ENCODE measurements at regions not wholly inside any gene's neighbourhood (a gene's known extent, or its start where the extent isn't known, plus 50 kb on each side); places are given as distances from the start of the nearest gene placed in this dataset.

- Histone ChIP-seq H3K9me3 (ENCODE audit: control insufficient read depth, insufficient read depth, low read depth, low read length) (no peaks in the 10 kb centered on the region), H3K27ac (ENCODE audit: extremely low read depth, low read depth, low read length) (no peak overlapping the region), H3K4me3 (ENCODE audit: low read depth, low read length) (no peak overlapping the region), H3K36me3 (ENCODE audit: control insufficient read depth in 2 of 2, insufficient read depth in 1 of 2, low read length in 2 of 2) (no peaks in the 10 kb centered on the region), H3K4me1 (ENCODE audit: control insufficient read depth, insufficient read depth, low read length) (peaks cover 2% of the 10 kb centered on the region; the same call in 1 of the 2 replicates)
- CTCF ChIA-PET: interaction anchor here (0.6 to 0.8 kb wide), 2 partner anchors 10 to 128 kb away, joined by 3 read pairs; no protein-coding TSS in a partner anchor
- POLR2A ChIA-PET: no interaction called here
- TF ChIP-seq ZNF350 (tag by site-specific recombination; IDR thresholded peaks at IDR 0.05) (no peak), SETDB1 (IDR thresholded peaks at IDR 0.05; ENCODE audit: insufficient read length, low read length) (no peak), ZNF629 (tag by site-specific recombination; IDR thresholded peaks at IDR 0.05) (no peak), KLF7 (tag by site-specific recombination; IDR thresholded peaks at IDR 0.05; ENCODE audit: borderline replicate concordance) (no peak), ZNF19 (tag by site-specific recombination; IDR thresholded peaks at IDR 0.05; ENCODE audit: low read depth) (no peak), ZNF221 (tag by site-specific recombination; IDR thresholded peaks at IDR 0.05; ENCODE audit: borderline replicate concordance) (no peak), FEZF1 (tag by site-specific recombination; IDR thresholded peaks at IDR 0.05) (no peak), ZEB2 (tag by site-specific recombination; IDR thresholded peaks at IDR 0.05) (no peak), ZNF169 (tag by site-specific recombination; IDR thresholded peaks at IDR 0.05) (no peak), ZNF600 (tag by site-specific recombination; IDR thresholded peaks at IDR 0.05) (no peak), PBX3 (CRISPR knock-in tag; IDR thresholded peaks at IDR 0.05) (no peak), ZBTB11 (tag by site-specific recombination; conservative IDR thresholded peaks at IDR 0.05; ENCODE audit: low read depth) (no peak), SP2 (tag by site-specific recombination; IDR thresholded peaks at IDR 0.05) (no peak), ZNF585B (tag by site-specific recombination; IDR thresholded peaks at IDR 0.05) (no peak), ZBTB48 (tag by site-specific recombination; IDR thresholded peaks at IDR 0.05) (no peak), ZBTB7A (tag by site-specific recombination; IDR thresholded peaks at IDR 0.05; ENCODE audit: low read depth) (no peak), ZNF133 (tag by site-specific recombination; IDR thresholded peaks at IDR 0.05) (no peak)
Measured at GRCh38 chr1:222040121-222040805, 298.4 kb upstream of the DUSP10 start.

- ChIA-PET POLR2A (no interaction called here), CTCF (no interaction called here)
- Histone ChIP-seq H3K27ac (ENCODE audit: extremely low read depth, low read depth, low read length) (no peak overlapping the region), H3K4me1 (ENCODE audit: control insufficient read depth, insufficient read depth, low read length) (peaks cover 2% of the 10 kb centered on the region; the same call in 1 of the 2 replicates), H3K9me3 (ENCODE audit: control insufficient read depth, insufficient read depth, low read depth, low read length) (no peaks in the 10 kb centered on the region), H3K4me3 (ENCODE audit: low read depth, low read length) (no peak overlapping the region), H3K36me3 (ENCODE audit: control insufficient read depth in 2 of 2, insufficient read depth in 1 of 2, low read length in 2 of 2) (no peaks in the 10 kb centered on the region)
- no peak for TF ChIP-seq ZNF366 (tag by site-specific recombination; conservative IDR thresholded peaks at IDR 0.05)
Measured at GRCh38 chr1:222038971-222039370, 297.1 kb upstream of the DUSP10 start.

- Histone ChIP-seq H3K4me3 (ENCODE audit: low read depth, low read length) (no peak overlapping the region), H3K36me3 (ENCODE audit: control insufficient read depth in 2 of 2, insufficient read depth in 1 of 2, low read length in 2 of 2) (no peaks in the 10 kb centered on the region), H3K27ac (ENCODE audit: extremely low read depth, low read depth, low read length) (no peak overlapping the region), H3K9me3 (ENCODE audit: control insufficient read depth, insufficient read depth, low read depth, low read length) (no peaks in the 10 kb centered on the region), H3K4me1 (ENCODE audit: control insufficient read depth, insufficient read depth, low read length) (peaks cover 2% of the 10 kb centered on the region; the same call in 1 of the 2 replicates)
- POLR2A ChIA-PET: no interaction called here
- CTCF ChIA-PET: no interaction called here
- TF ChIP-seq TCF7L2 (IDR thresholded peaks at IDR 0.05; ENCODE audit: borderline replicate concordance, low read depth, low read length): no peak
- no peak for TF ChIP-seq ZSCAN5A (tag by site-specific recombination; IDR thresholded peaks at IDR 0.05)
- no peak for TF ChIP-seq ZNF18 (tag by site-specific recombination; IDR thresholded peaks at IDR 0.05)
- TF ChIP-seq ELK4 (IDR thresholded peaks at IDR 0.05; ENCODE audit: borderline replicate concordance, low read depth, low read length): no peak
- no peak for TF ChIP-seq FEZF1 (tag by site-specific recombination; IDR thresholded peaks at IDR 0.05)
- no peak for TF ChIP-seq ZNF560 (tag by site-specific recombination; IDR thresholded peaks at IDR 0.05; ENCODE audit: borderline replicate concordance)
- TF ChIP-seq KLF7 (tag by site-specific recombination; IDR thresholded peaks at IDR 0.05; ENCODE audit: borderline replicate concordance): no peak
Measured at GRCh38 chr1:222037720-222038119, 295.8 kb upstream of the DUSP10 start.

Measured in HEK293 (cell line).